Gastrocnemius medialis (tissue), 4 donors: ENCODE measurements at regions not wholly inside any gene's neighbourhood (a gene's known extent, or its start where the extent isn't known, plus 50 kb on each side); places are given as distances from the start of the nearest gene placed in this dataset.

Experiments used
- POLR2A ChIP-seq, 2 donors: fragments of 450-650 bp; IDR thresholded peaks; one replicate each; pipeline ENCODE4 v1.6.1; 2017; ENCODE audit warnings: antibody characterized with exemption in 2 of 2, mild to moderate bottlenecking in 2 of 2, moderate library complexity in 2 of 2
- TF ChIP-seq, protein P1 (sequence below), 5 experiments: fragments of 450-650 bp in 3 of 5; fragments of 200-600 bp in 2 of 5; sonication (generic) in 2 of 5; IDR thresholded peaks in 4 of 5; conservative IDR thresholded peaks in 1 of 5; 1 replicate in 4 of 5; 2 replicates in 1 of 5; pipeline ENCODE4 v1.5.1; 2016 to 2019; ENCODE audit warnings: antibody characterized with exemption in 5 of 5, mild to moderate bottlenecking in 3 of 5, moderate library complexity in 3 of 5

DNA sequence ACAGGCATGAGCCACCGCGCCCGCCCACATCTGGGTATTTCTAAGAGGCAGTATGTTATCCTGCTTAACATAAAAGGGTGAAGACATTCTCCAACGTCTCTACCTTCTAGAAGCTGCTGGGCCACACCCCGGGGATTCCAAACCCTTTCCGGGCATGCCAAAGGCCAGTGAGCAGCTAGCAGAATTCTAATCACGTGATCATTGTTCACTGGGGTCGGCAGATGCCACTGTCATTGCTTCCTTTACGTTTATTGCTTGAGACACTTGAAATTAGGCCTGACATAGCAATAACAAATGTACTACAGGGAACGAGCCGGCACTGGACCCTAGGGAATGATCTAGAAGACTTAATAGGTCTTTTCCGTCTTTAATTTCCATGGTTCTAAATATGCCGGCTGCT, 141.2 kb upstream of the ZFHX3 start:
- no peak for TF ChIP-seq POLR2A (IDR thresholded peaks at IDR 0.05)
- TF ChIP-seq, protein P1, sequence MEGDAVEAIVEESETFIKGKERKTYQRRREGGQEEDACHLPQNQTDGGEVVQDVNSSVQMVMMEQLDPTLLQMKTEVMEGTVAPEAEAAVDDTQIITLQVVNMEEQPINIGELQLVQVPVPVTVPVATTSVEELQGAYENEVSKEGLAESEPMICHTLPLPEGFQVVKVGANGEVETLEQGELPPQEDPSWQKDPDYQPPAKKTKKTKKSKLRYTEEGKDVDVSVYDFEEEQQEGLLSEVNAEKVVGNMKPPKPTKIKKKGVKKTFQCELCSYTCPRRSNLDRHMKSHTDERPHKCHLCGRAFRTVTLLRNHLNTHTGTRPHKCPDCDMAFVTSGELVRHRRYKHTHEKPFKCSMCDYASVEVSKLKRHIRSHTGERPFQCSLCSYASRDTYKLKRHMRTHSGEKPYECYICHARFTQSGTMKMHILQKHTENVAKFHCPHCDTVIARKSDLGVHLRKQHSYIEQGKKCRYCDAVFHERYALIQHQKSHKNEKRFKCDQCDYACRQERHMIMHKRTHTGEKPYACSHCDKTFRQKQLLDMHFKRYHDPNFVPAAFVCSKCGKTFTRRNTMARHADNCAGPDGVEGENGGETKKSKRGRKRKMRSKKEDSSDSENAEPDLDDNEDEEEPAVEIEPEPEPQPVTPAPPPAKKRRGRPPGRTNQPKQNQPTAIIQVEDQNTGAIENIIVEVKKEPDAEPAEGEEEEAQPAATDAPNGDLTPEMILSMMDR (IDR thresholded peaks at IDR 0.05 in 4 of 5, conservative IDR thresholded peaks at IDR 0.05 in 1 of 5): no peak
